ENCODE measurements at regions not wholly inside any gene's neighbourhood (a gene's known extent, or its start where the extent isn't known, plus 50 kb on each side); places are given as distances from the start of the nearest gene placed in this dataset.
"Not testable (repeated sequence)": the region's sequence is repeated elsewhere in the genome, so short reads cannot be mapped to it uniquely, and the experiment has no call there.

DNA sequence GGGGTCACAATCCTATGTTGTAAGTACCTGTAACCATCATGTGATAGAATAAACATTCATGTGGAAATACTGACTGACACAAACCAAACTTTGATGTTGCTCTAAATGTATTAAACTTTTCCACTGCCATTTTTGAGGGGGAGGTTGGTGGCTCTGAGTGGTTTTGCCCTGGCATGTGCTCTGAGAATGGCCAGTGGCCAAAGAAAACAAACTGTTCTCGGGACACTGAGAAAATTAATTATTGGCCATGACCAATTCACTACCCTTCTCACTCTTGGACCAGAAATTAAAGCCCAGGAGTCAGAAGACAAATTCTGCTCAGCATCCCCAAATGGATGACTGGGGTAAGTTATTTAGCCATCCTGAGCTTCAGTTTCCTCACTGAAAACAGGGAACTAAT lies 195.9 kb downstream of the XPNPEP1 start:
- no peak for FAIRE-seq

DNA sequence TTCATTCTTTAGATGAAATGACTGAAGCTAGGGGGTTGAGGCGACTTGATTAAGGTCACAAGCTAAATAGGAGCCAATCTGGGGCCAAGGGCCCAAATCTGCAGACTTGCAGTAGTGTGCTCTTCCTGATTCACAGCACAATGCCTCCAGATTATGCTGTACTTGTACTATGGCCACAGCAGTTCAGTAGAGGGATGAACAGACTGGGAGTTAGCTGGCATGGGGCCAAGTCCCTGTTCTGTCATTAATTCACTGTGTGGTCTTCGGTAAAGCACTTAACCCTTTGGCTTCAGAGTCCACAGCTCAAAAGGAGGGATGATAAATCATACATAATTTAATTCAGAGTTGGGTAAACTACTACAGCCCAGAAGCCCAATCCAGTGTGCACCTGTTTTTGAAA lies 196.8 kb downstream of the XPNPEP1 start:
- FAIRE-seq: no peak

DNA sequence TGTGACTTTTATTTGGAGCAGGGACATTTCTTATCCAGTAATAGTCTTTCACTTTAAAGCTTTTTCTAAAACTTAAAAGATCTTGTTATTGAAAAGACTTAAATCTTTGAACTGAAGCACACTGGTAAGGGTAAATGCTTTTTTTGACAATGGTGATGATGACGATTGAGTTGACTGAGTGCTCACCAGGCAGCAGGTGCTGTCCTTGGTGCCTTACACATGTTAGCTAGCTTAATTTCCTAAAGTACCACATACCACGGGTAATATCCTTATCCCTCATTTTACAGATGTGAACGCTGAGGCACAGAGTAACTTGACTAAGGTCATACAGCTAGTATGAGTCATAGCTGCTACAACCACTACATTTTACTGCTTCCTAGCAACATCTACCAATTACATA lies 200.0 kb downstream of the XPNPEP1 start:
- FAIRE-seq: no peak

GRCh38 chr10:109721453-109722064 lies 201.8 kb downstream of the XPNPEP1 start:
- FAIRE-seq: no peak

- no peak for FAIRE-seq
These were observed 217.2 kb downstream of the XPNPEP1 start for GRCh38 chr10:109706026-109706560.

- no peak for FAIRE-seq
These were observed 221.6 kb downstream of the XPNPEP1 start for GRCh38 chr10:109701633-109702215.

DNA sequence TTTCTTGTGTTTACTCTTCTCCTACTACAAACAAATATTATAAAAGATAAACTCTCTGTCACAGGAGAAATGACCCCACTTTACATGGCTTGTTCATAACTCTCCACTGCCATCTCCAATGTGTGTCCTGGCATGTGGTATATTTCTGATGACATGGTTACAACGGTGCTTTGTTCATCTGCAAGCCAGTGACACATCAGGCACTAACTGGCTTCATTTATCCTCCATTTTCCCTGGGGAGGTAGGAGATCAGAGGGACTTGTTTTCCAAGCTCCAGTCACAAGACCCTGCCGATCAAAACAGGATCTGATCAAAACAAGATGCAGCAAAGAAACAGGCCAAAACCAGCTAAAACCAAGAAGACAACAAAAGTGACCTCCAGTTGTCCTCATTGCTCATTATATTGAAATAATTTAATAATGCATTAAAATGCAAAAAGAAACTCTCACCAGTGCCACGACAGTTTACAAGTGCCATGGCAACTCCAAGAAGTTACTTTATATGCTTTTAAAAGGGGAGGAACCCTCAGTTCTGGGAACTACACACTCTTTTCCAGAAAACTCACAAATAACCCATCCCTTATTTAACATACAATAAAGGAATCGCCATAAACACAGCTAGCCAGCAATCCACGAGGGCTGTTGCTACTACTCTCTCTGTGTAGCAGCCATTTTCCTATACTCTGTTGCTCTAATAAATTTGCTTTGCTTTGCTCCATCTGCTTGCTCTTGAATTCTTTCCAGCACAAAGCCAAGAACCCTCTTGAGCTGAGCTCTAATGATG lies 224.2 kb downstream of the XPNPEP1 start:
- FAIRE-seq: no peak

DNA sequence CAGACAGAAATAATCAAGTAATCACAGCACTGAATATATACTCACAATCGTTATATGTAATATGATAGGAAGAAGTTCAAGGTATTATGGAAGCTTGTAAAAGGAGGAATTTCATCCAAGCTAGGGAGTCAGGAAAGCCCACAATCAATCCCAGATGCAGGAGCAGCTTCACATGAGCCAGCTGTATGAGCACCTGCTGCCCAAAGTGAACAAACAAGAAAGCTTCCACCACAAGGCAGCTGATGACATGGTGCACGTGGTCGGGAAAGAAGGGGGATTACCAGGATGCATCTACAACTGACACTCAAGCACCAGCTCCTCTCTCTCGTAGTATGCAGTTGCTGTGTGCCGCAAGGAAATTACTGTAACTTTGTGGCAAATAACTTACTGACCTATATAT lies 225.2 kb downstream of the XPNPEP1 start:
- no peak for FAIRE-seq

- FAIRE-seq: no peak
These were observed 226.1 kb downstream of the XPNPEP1 start for GRCh38 chr10:109696981-109697775.

GRCh38 chr10:109696462-109696861 lies 226.8 kb downstream of the XPNPEP1 start:
- FAIRE-seq: no peak

DNA sequence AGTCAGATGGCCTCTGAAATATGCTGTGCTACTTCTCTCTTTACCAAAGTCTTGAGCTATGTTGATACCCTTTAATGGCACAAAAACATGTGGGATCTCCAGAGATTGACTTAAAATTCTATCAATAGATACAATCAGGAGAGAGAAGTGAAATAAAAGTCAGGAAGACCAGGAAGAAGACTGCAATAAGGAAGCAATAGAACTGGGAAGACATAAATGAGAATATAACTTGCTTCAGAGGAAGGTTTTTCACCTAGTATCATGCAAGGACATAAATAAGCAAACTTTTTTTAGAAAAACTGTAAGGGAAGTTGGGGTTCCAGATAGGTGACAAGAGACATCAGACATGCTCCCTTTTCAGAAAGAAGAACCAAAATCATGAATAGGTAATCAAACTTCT lies 227.3 kb downstream of the XPNPEP1 start:
- FAIRE-seq: no peak

DNA sequence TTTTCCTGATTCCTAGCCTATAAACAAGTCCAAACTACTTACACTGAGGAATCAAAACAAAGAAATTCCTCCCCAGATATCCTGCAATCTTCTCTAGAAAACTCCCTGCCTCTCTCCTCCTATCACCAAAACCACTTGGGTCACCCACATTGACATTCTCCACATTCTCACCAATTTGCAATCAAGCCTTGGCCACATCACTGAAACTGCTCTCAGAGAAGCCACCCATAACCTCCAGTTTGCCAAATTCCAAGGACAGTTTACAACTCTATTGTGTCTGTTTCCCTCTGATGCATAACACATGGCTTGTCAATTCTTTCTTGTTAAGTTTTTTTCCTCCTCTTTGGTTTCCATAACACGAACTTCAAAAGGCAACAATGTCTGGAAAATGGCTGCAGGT lies 233.5 kb downstream of the XPNPEP1 start:
- FAIRE-seq: no peak

DNA sequence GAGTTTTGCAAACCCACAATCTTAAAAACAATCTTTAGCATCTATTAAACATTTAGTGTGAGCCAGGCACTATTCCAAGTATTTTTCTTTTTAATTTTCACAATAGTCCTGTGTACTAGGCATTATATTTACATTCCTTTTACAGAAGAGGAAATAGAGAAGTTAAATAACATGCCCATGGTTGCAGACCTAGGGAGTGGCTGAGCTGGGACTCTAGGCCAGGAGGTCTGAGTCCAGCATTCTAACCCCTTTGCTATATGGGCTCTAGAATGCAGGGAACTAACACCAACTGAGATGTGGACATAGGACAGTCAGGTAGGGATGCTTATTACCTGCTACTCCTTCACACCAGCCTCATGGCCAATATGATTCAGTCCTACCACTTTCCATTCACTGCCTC lies 243.8 kb downstream of the XPNPEP1 start:
- no peak for FAIRE-seq

- no peak for FAIRE-seq
These were observed 244.5 kb downstream of the XPNPEP1 start for GRCh38 chr10:109678857-109679256.

DNA sequence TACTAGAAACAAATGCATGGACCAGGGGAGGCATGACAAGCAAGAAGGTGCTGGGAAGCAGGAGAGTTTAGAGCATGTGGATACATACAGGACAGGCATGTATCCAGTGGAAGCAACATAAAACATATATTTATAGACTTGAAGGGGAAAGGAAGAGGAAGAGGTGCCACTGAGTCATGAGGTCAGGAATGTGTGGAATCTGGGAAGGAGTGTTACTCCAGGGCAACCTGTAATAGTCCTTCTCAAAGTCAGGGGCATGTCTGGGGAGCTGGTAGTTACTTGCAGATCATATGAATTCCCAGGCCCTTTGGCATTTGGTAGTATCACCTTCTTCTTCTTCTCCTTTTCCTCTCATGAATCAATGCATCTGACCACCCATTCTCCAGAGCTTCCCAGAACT lies 246.6 kb downstream of the XPNPEP1 start:
- no peak for FAIRE-seq

GRCh38 chr10:109668703-109669102 lies 254.6 kb downstream of the XPNPEP1 start:
- no peak for FAIRE-seq

DNA sequence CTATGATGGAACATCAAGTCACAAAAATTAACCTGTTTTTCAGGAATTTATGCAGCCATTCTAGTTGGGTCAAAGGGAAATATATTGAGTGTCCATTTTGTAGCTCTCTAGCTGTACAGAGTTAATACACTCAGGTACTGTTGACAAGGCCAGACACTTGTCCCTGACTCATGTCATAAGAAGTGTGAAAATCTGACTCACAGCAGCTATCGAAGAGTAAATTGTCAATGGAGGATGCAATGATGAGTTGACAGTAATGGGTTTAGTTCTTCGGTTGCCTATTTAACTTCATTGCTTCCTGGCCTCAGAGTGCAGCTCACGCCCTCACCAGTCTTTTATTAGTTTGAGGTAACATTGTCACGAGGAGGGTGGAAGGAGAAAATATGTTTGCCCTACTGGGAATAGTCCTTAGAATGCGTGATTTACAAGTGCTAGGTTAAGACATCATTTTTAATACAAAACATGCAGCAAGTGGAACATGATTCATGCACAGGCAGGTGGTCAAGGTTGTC lies 255.1 kb downstream of the XPNPEP1 start:
- no peak for FAIRE-seq

- no peak for FAIRE-seq
These were observed 258.0 kb downstream of the XPNPEP1 start for GRCh38 chr10:109665321-109665720.

DNA sequence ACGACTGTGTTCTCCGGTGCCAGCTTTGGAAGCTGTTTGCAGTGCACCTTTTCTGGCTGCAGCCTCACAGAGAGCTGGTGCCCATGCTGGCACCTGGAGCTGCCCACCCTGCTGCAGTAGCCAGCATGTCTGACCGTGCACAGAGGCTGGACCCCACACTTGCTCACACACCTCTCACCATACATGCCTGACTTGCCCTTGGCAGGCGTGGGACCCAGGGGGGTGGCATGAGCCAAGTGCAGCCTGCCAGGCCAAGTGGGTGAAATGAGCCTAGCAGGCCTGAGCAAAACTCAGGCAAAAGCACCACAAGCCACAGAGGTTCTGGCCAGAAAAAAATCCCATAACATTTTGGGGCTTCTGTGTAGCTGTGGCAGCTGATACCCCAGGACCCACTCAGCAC lies 258.8 kb downstream of the XPNPEP1 start:
- FAIRE-seq: no peak

GRCh38 chr10:109663122-109663521 lies 260.2 kb downstream of the XPNPEP1 start:
- FAIRE-seq: no peak

GRCh38 chr10:109652612-109653011 lies 270.7 kb downstream of the XPNPEP1 start:
- not testable (repeated sequence) for FAIRE-seq

DNA sequence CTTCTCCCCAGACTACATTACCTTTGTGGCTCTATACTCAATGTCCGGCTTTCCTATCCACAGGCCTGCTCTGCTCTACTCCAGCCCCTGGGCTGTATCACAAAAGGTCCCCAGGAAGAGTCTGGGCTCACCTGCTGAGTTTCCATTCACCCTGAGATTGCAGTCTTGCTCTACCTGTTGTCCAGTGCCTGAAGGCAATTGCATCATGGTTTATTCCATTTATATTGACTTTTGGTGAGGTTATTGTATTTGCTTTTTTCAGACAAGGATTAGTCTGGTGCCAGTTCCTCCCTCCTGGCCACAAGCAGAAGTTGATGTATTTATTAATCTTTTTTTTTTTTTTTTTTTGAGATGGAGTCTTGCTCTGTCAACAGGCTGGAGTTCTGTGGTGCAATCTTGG lies 273.1 kb downstream of the XPNPEP1 start:
- no peak for FAIRE-seq

DNA sequence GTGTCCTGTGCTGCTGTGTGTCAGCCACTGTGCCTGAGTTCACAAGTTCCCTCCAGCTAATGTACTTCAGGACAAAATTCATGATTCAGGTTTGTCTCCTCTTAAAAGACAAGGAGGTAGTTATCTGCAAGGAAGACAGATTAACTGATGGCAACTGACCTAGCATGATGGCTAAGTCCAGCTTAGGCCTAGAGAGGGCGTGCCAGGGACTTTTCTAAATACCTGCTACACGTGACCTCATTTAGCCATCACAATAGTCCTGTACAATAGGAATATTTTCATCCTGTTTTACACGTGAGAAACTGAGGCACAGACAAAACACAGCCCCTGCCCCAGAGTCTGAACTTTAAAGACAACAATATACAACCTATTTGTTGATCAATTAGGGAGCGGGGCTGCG lies 275.7 kb downstream of the XPNPEP1 start:
- no peak for FAIRE-seq
